SK-N-SH (cell line): ENCODE measurements at regions not wholly inside any gene's neighbourhood (a gene's known extent, or its start where the extent isn't known, plus 50 kb on each side); places are given as distances from the start of the nearest gene placed in this dataset.

ENCODE experiments used
- CTCF ChIA-PET: fragments of 300-600, 350-600 bp; formaldehyde crosslinking; extraction: SDS; loops from one replicate; lab custom pipeline; 2021; lab: Yijun Ruan, JAX
- POLR2A ChIA-PET: fragments of 350-600 bp; sonication (Branson Sonifier 250); formaldehyde crosslinking; extraction: SDS; loops from one replicate; lab custom pipeline; 2020; ENCODE audit warnings: antibody characterized with exemption, inconsistent platforms; lab: Yijun Ruan, JAX
- DNase-seq: peaks from one replicate; pipeline ENCODE4 v3.0.0; 2012
- H2AFZ ChIP-seq: fragments of 200-600 bp; sonication (generic); 2 replicates; pipeline ENCODE4 v1.8.1; 2016; ENCODE audit warnings: antibody characterized with exemption, mild to moderate bottlenecking, low read depth
- H3F3A ChIP-seq: fragments of 200-600 bp; sonication (generic); replicated peaks from 2 replicates; pipeline ENCODE3; 2016; ENCODE audit warnings: antibody characterized with exemption, mild to moderate bottlenecking; ENCODE audit not compliant: insufficient read depth
- H3K27ac ChIP-seq, 2 experiments: fragments of 200-500 bp in 1 of 2; fragments of 200-600 bp in 1 of 2; sonication (Bioruptor generic) in 1 of 2; sonication (generic), shearing (Covaris generic) in 1 of 2; 2 replicates each; pipeline versions ENCODE4 v1.5.1 to v1.6.1; 2014 to 2016; ENCODE audit warnings: low read depth in 2 of 2, inconsistent platforms in 1 of 2, low read length in 1 of 2, mild to moderate bottlenecking in 1 of 2, mixed read lengths in 1 of 2
- H3K27me3 ChIP-seq: fragments of 200-600 bp; sonication (generic), shearing (Covaris generic); 2 replicates; pipeline ENCODE4 v1.6.1; 2016; ENCODE audit warnings: mixed run types; ENCODE audit not compliant: insufficient read depth
- H3K36me3 ChIP-seq, 2 experiments: fragments of 200-500 bp in 1 of 2; fragments of 200-600 bp in 1 of 2; sonication (Bioruptor generic) in 1 of 2; sonication (generic) in 1 of 2; replicated peaks in 1 of 2; 2 replicates each; pipeline versions ENCODE3 to v1.5.1; 2014 to 2016; ENCODE audit warnings: low read length in 1 of 2, mild to moderate bottlenecking in 1 of 2; ENCODE audit not compliant: insufficient read depth in 2 of 2, control insufficient read depth in 1 of 2
- H3K4me1 ChIP-seq, 2 experiments: fragments of 200-500 bp in 1 of 2; fragments of 200-600 bp in 1 of 2; sonication (Bioruptor generic) in 1 of 2; sonication (generic), shearing (Covaris generic) in 1 of 2; 2 replicates each; pipeline versions ENCODE4 v1.5.1 to v1.6.1; 2014 to 2016; ENCODE audit warnings: low read depth in 1 of 2, low read length in 1 of 2, mixed run types in 1 of 2; ENCODE audit not compliant: insufficient read depth in 2 of 2, control insufficient read depth in 1 of 2
- H3K4me2 ChIP-seq: fragments of 200-600 bp; sonication (generic), shearing (Covaris generic); 2 replicates; pipeline ENCODE4 v1.6.1; 2017; ENCODE audit warnings: mixed run types
- H3K4me3 ChIP-seq, 2 experiments: fragments of 200-500 bp in 1 of 2; fragments of 200-600 bp in 1 of 2; sonication (Bioruptor generic) in 1 of 2; sonication (generic), shearing (Covaris generic) in 1 of 2; 2 replicates each; pipeline versions ENCODE4 v1.5.1 to v1.8.1; 2014 to 2016; ENCODE audit warnings: low read depth in 2 of 2, inconsistent platforms in 1 of 2, low read length in 1 of 2, mild to moderate bottlenecking in 1 of 2, mixed read lengths in 1 of 2, moderate library complexity in 1 of 2
- H3K79me2 ChIP-seq: fragments of 200-600 bp; sonication (generic); 2 replicates; pipeline ENCODE4 v1.8.1; 2017; ENCODE audit warnings: mild to moderate bottlenecking; ENCODE audit not compliant: insufficient read depth
- H3K9ac ChIP-seq: fragments of 200-600 bp; sonication (generic); 2 replicates; pipeline ENCODE4 v1.6.1; 2017; ENCODE audit warnings: mixed run types
- H3K9me2 ChIP-seq: fragments of 200-600 bp; sonication (generic); 2 replicates; pipeline ENCODE4 v1.6.1; 2017; ENCODE audit warnings: mixed run types
- H3K9me3 ChIP-seq: fragments of 200-600 bp; sonication (generic); 2 replicates; pipeline ENCODE4 v1.6.1; 2017; ENCODE audit warnings: mixed run types, mild to moderate bottlenecking, moderate library complexity
- H4K20me1 ChIP-seq: fragments of 200-600 bp; sonication (generic); 2 replicates; pipeline ENCODE4 v1.6.1; 2017; ENCODE audit warnings: mild to moderate bottlenecking, mixed run types; ENCODE audit not compliant: insufficient read depth
- CHD2 ChIP-seq: fragments of 150-350 bp; IDR thresholded peaks from 2 replicates; pipeline ENCODE4 v1.6.1; 2018; ENCODE audit warnings: low read length; ENCODE audit not compliant: partially characterized antibody
- ELF1 ChIP-seq: IDR thresholded peaks from 2 replicates; pipeline ENCODE4 v1.4.0; 2012
- FOSL2 ChIP-seq: IDR thresholded peaks from 2 replicates; pipeline ENCODE4 v1.4.0; 2012; ENCODE audit warnings: low read depth, mild to moderate bottlenecking, moderate library complexity, borderline replicate concordance
- FOXJ3 ChIP-seq: sonication (generic); formaldehyde crosslinking; IDR thresholded peaks from 2 replicates; pipeline ENCODE4 v1.5.1; 2020; ENCODE audit warnings: mild to moderate bottlenecking, missing genetic modification reagents
- GABPA ChIP-seq: IDR thresholded peaks from 2 replicates; pipeline ENCODE4 v1.4.0; 2012; ENCODE audit warnings: low read depth, mild to moderate bottlenecking
- NFIC ChIP-seq: IDR thresholded peaks from 2 replicates; pipeline ENCODE4 v1.4.0; 2012; ENCODE audit warnings: borderline replicate concordance
- RCOR1 ChIP-seq: fragments of 150-350 bp; IDR thresholded peaks from 2 replicates; pipeline ENCODE4 v1.6.1; 2017; ENCODE audit warnings: antibody characterized with exemption, low read length
- RFX5 ChIP-seq: IDR thresholded peaks from 2 replicates; pipeline ENCODE4 v1.6.1; 2012; ENCODE audit warnings: mild to moderate bottlenecking, improper control_type of control experiment, low read length
- RXRA ChIP-seq: IDR thresholded peaks from 2 replicates; pipeline ENCODE4 v1.4.0; 2012; ENCODE audit warnings: low read depth, mild to moderate bottlenecking, borderline replicate concordance
- SIN3A ChIP-seq: IDR thresholded peaks from 2 replicates; pipeline ENCODE4 v1.6.1; 2012; ENCODE audit warnings: low read depth, mild to moderate bottlenecking, low read length, moderate library complexity, borderline replicate concordance
- SMC3 ChIP-seq: IDR thresholded peaks from 2 replicates; pipeline ENCODE4 v1.6.1; 2012; ENCODE audit warnings: low read depth, low read length, improper control_type of control experiment
- TCF12 ChIP-seq: IDR thresholded peaks from 2 replicates; pipeline ENCODE4 v1.4.0; 2012
- USF1 ChIP-seq: IDR thresholded peaks from 2 replicates; pipeline ENCODE4 v1.4.0; 2012; ENCODE audit warnings: low read depth, borderline replicate concordance
- USF2 ChIP-seq: fragments of 150-350 bp; IDR thresholded peaks from 2 replicates; pipeline ENCODE4 v1.6.1; 2017; ENCODE audit warnings: antibody characterized with exemption, low read length, low read depth, borderline replicate concordance
- YY1 ChIP-seq: IDR thresholded peaks from 2 replicates; pipeline ENCODE4 v1.4.0; 2012; ENCODE audit warnings: low read depth, mild to moderate bottlenecking
- WGBS: methylation state at CpG from one replicate; pipeline ENCODE4 v1.1.6; 2017; ENCODE audit warnings: low lambda C conversion rate; 5-methylcytosine and 5-hydroxymethylcytosine counted together
- TF ChIP-seq, protein P1 (sequence below): IDR thresholded peaks from 2 replicates; pipeline ENCODE4 v1.4.0; 2012; ENCODE audit warnings: low read depth, borderline replicate concordance
- TF ChIP-seq, protein P2 (sequence below): IDR thresholded peaks from 2 replicates; pipeline ENCODE4; 2012
- TF ChIP-seq, protein P3 (sequence below): fragments of 150-350 bp; IDR thresholded peaks from 2 replicates; pipeline ENCODE4 v1.6.1; 2016; ENCODE audit warnings: mild to moderate bottlenecking, low read depth, low read length

DNA sequence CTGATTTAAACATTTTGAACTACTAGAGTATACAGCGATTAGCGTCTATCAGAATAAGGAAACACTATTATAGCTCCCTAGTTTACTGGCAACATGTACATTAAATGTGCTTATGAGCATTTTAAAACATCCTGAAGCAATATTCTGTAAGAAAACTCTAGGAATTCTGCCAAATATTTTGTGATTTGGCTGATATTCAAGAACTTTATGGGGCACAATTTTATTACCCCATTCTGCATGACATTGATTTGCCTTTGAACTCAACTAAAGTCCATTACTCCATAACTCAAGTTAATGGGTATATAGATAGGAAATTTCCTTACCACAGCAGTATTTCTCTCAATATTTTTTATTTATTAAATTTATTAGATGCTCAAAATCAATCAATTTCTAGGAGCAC lies 369.9 kb upstream of the KCND2 start (continued):
- TF ChIP-seq USF2 (no peak), RXRA (no peak), FOXJ3 (CRISPR knock-in tag) (no peak), CHD2 (no peak)
- TF ChIP-seq, protein P1, sequence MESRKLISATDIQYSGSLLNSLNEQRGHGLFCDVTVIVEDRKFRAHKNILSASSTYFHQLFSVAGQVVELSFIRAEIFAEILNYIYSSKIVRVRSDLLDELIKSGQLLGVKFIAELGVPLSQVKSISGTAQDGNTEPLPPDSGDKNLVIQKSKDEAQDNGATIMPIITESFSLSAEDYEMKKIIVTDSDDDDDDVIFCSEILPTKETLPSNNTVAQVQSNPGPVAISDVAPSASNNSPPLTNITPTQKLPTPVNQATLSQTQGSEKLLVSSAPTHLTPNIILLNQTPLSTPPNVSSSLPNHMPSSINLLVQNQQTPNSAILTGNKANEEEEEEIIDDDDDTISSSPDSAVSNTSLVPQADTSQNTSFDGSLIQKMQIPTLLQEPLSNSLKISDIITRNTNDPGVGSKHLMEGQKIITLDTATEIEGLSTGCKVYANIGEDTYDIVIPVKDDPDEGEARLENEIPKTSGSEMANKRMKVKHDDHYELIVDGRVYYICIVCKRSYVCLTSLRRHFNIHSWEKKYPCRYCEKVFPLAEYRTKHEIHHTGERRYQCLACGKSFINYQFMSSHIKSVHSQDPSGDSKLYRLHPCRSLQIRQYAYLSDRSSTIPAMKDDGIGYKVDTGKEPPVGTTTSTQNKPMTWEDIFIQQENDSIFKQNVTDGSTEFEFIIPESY: no peak

DNA sequence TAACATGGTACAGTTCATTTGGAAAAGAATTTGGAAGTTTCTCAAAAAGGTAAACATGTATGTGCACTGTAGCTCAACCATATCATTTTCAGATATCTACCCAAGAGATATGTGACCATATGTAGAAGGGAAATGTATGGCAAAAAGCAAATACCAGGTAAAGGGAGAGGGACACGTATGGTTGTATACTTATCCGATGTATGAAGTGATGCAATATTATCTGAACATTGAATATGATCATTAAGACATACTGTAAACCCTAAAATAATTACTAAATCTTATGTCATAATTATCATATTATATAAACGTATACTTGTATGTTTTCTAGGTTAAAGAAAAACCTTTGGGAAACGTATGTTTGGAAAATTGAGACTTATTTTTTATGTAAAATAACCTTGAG lies 367.5 kb upstream of the KCND2 start:
- H3K4me3 ChIP-seq: no peak overlapping the region
- no peaks in the 10 kb centered on the region for H4K20me1 ChIP-seq
- TF ChIP-seq, protein P2, sequence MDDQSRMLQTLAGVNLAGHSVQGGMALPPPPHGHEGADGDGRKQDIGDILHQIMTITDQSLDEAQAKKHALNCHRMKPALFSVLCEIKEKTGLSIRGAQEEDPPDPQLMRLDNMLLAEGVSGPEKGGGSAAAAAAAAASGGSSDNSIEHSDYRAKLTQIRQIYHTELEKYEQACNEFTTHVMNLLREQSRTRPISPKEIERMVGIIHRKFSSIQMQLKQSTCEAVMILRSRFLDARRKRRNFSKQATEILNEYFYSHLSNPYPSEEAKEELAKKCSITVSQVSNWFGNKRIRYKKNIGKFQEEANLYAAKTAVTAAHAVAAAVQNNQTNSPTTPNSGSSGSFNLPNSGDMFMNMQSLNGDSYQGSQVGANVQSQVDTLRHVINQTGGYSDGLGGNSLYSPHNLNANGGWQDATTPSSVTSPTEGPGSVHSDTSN: no peak
- H2AFZ ChIP-seq: no peak overlapping the region
- no peak overlapping the region for H3K27ac ChIP-seq
- 16% methylated on average over 4 of the region's 4 CpGs for WGBS
- H3K9ac ChIP-seq: no peak overlapping the region
- no peaks in the 10 kb centered on the region for H3K36me3 ChIP-seq
- ChIA-PET POLR2A (no interaction called here), CTCF (no interaction called here)
- no peak overlapping the region for H3K4me2 ChIP-seq
- H3K4me1 ChIP-seq: no peaks in the 10 kb centered on the region
- H3K9me2 ChIP-seq: no peaks in the 10 kb centered on the region
- no peaks in the 10 kb centered on the region for H3K27me3 ChIP-seq
- H3K9me3 ChIP-seq: no peaks in the 10 kb centered on the region
- DNase-seq: no peak
- H3K79me2 ChIP-seq: no peaks in the 10 kb centered on the region
- no peaks in the 10 kb centered on the region for H3F3A ChIP-seq

DNA sequence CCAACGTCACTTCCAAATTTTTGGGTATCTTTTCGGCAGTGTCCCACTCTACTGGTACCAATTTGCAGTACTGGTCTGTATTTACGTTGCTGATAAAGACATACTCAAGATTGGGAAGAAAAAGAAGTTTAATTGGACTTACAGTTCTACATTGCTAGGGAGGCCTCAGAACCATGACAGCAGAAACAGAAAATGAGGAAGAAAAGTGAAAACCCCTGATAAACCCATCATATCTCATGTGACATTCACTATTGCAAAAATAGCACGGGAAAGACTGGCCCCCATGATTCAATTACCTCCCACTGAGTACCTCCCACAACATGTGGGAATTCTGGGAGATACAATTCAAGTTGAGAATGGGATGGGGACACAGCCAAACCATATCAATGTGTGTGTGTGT lies 364.0 kb upstream of the KCND2 start:
- DNase-seq: no peak
- Histone ChIP-seq H3K27me3 (no peaks in the 10 kb centered on the region), H3K79me2 (no peaks in the 10 kb centered on the region), H3K9me3 (no peaks in the 10 kb centered on the region; the same call in 1 of the 2 replicates), H3K9ac (no peak overlapping the region), H4K20me1 (no peaks in the 10 kb centered on the region), H3K27ac (no peak overlapping the region), H3K4me1 (no peaks in the 10 kb centered on the region), H3K9me2 (no peaks in the 10 kb centered on the region; the same call in 1 of the 2 replicates), H3K36me3 (no peaks in the 10 kb centered on the region), H2AFZ (no peak overlapping the region), H3F3A (no peaks in the 10 kb centered on the region), H3K4me2 (no peak overlapping the region), H3K4me3 (no peak overlapping the region)
- WGBS: 2% methylated on average over 4 of the region's 4 CpGs
- ChIA-PET CTCF (interaction anchor here (1.1 kb wide), 1 partner anchor 27 kb away, joined by 3 read pairs; no protein-coding TSS in a partner anchor), POLR2A (no interaction called here)
- TF ChIP-seq, protein P3, sequence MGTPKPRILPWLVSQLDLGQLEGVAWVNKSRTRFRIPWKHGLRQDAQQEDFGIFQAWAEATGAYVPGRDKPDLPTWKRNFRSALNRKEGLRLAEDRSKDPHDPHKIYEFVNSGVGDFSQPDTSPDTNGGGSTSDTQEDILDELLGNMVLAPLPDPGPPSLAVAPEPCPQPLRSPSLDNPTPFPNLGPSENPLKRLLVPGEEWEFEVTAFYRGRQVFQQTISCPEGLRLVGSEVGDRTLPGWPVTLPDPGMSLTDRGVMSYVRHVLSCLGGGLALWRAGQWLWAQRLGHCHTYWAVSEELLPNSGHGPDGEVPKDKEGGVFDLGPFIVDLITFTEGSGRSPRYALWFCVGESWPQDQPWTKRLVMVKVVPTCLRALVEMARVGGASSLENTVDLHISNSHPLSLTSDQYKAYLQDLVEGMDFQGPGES: no peak
- TF ChIP-seq TCF12: no peak
- no peak for TF ChIP-seq ELF1
- TF ChIP-seq SMC3: no peak
- no peak for TF ChIP-seq GABPA
- TF ChIP-seq RFX5: no peak
- no peak for TF ChIP-seq FOSL2
- TF ChIP-seq, protein P2: no peak
- no peak for TF ChIP-seq NFIC
- no peak for TF ChIP-seq RCOR1
- no peak for TF ChIP-seq USF1
- TF ChIP-seq YY1: no peak
- no peak for TF ChIP-seq FOXJ3 (CRISPR knock-in tag)
- TF ChIP-seq SIN3A: no peak
